RWPE2 (cell line): ENCODE measurements at regions not wholly inside any gene's neighbourhood (a gene's known extent, or its start where the extent isn't known, plus 50 kb on each side); places are given as distances from the start of the nearest gene placed in this dataset.
A peak's percentile ranks its signal among the peaks of the same experiment; 100 is the strongest.

Experiments
- ATAC-seq: fragments of 200-7000 bp; cut with Tn5 transposase; 3 replicates; pipeline ENCODE4 v1.9.1; 2021; ENCODE audit warnings: low read depth
- DNase-seq: peaks from one replicate; pipeline ENCODE4 v3.0.0-alpha.2; 2020; ENCODE audit warnings: low spot score
- H3K27ac ChIP-seq: fragments of 450-650 bp; 2 replicates; pipeline ENCODE4 v1.5.1; 2017; ENCODE audit warnings: mild to moderate bottlenecking; ENCODE audit not compliant: poor library complexity, severe bottlenecking
- H3K27me3 ChIP-seq: fragments of 250-450 bp; sonication (Bioruptor Pico); 2 replicates; pipeline ENCODE4 v1.5.1; 2021; ENCODE audit warnings: mild to moderate bottlenecking, moderate library complexity; ENCODE audit not compliant: insufficient read depth, poor library complexity, severe bottlenecking
- H3K36me3 ChIP-seq: fragments of 250-450 bp; sonication (Bioruptor Pico); 2 replicates; pipeline ENCODE4 v1.5.1; 2020; ENCODE audit warnings: low read depth, mild to moderate bottlenecking, moderate library complexity
- H3K4me1 ChIP-seq: fragments of 250-450 bp; sonication (Bioruptor Pico); 2 replicates; pipeline ENCODE4 v1.5.1; 2021; ENCODE audit warnings: mild to moderate bottlenecking, moderate library complexity; ENCODE audit not compliant: insufficient read depth, poor library complexity, severe bottlenecking
- H3K4me3 ChIP-seq: fragments of 250-450 bp; sonication (Bioruptor Pico); 2 replicates; pipeline ENCODE4 v1.5.1; 2021; ENCODE audit warnings: mild to moderate bottlenecking, moderate library complexity; ENCODE audit not compliant: severe bottlenecking
- H3K9me3 ChIP-seq: fragments of 250-450 bp; sonication (Bioruptor Pico); 2 replicates; pipeline ENCODE4 v1.5.1; 2021; ENCODE audit warnings: mild to moderate bottlenecking, moderate library complexity; ENCODE audit not compliant: severe bottlenecking
- CTCF ChIP-seq: fragments of 450-650 bp; IDR thresholded peaks from one replicate; pipeline ENCODE4 v1.5.1; 2017; ENCODE audit warnings: mild to moderate bottlenecking, moderate library complexity; ENCODE audit not compliant: poor library complexity, severe bottlenecking

GRCh38 chr13:99659866-99660554 is 158.7 kb downstream of the TM9SF2 start:
- TF ChIP-seq CTCF = no peak
- Histone ChIP-seq H3K27ac (no peak overlapping the region), H3K36me3 (no peaks in the 10 kb centered on the region), H3K4me3 (no peak overlapping the region), H3K4me1 (peaks cover 4% of the 10 kb centered on the region), H3K9me3 (no peaks in the 10 kb centered on the region), H3K27me3 (no peaks in the 10 kb centered on the region)
- DNase-seq (no peak), ATAC-seq (no peak)

- H3K4me3 ChIP-seq = no peak overlapping the region
- H3K4me1 ChIP-seq = peaks cover 4% of the 10 kb centered on the region
- TF ChIP-seq CTCF = no peak
- H3K36me3 ChIP-seq = no peaks in the 10 kb centered on the region
- H3K9me3 ChIP-seq = no peaks in the 10 kb centered on the region
- H3K27me3 ChIP-seq = no peaks in the 10 kb centered on the region
- no peak for DNase-seq
- no peak for ATAC-seq
- no peak overlapping the region for H3K27ac ChIP-seq
Measured at GRCh38 chr13:99659226-99659625, 158.0 kb downstream of the TM9SF2 start.

- no peaks in the 10 kb centered on the region for H3K27me3 ChIP-seq
- H3K4me1 ChIP-seq = peaks cover 4% of the 10 kb centered on the region
- DNase-seq (no peak), ATAC-seq (no peak)
- H3K27ac ChIP-seq = no peak overlapping the region
- TF ChIP-seq CTCF = peak; percentile 16
- H3K9me3 ChIP-seq = no peaks in the 10 kb centered on the region
- no peaks in the 10 kb centered on the region for H3K36me3 ChIP-seq
- H3K4me3 ChIP-seq = no peak overlapping the region
Measured at GRCh38 chr13:99658261-99658991, 157.2 kb downstream of the TM9SF2 start.

GRCh38 chr13:99657848-99658260 is 156.6 kb downstream of the TM9SF2 start:
- Histone ChIP-seq H3K27me3 (no peaks in the 10 kb centered on the region), H3K4me3 (no peak overlapping the region), H3K36me3 (no peaks in the 10 kb centered on the region), H3K9me3 (no peaks in the 10 kb centered on the region), H3K27ac (no peak overlapping the region), H3K4me1 (peaks cover 4% of the 10 kb centered on the region)
- ATAC-seq (no peak), DNase-seq (no peak)
- no peak for TF ChIP-seq CTCF
